ENCODE measurements at regions not wholly inside any gene's neighbourhood (a gene's known extent, or its start where the extent isn't known, plus 50 kb on each side); places are given as distances from the start of the nearest gene placed in this dataset.

GRCh38 chr12:87603727-87604126 is 425.5 kb downstream of the C12orf50 start:
- Histone ChIP-seq H3K9me3 (replicated peaks in 1 of 3) (no peaks in the 10 kb centered on the region), H3K4me1 (replicated peaks in 1 of 2) (no peaks in the 10 kb centered on the region), H3K4me3 (no peak overlapping the region), H3K27me3 (no peaks in the 10 kb centered on the region), H3K36me3 (replicated peaks in 1 of 2) (no peaks in the 10 kb centered on the region), H3K27ac (no peak overlapping the region)
- intact Hi-C loops (cut with DNase I) = no loop called here
- DNase-seq = no peak
- 30 to 62% (median 49%) methylated on average over 2 of the region's 2 CpGs for WGBS, 4 donors
- TF ChIP-seq POLR2A (IDR thresholded peaks at IDR 0.05) (no peak), CTCF (IDR thresholded peaks at IDR 0.05) (no peak)

- H3K27ac ChIP-seq = no peak overlapping the region
- no peaks in the 10 kb centered on the region for H3K27me3 ChIP-seq
- TF ChIP-seq CTCF (IDR thresholded peaks at IDR 0.05) = no peak
- no peak for TF ChIP-seq POLR2A (IDR thresholded peaks at IDR 0.05)
- H3K4me3 ChIP-seq = no peak overlapping the region
- 51 to 67% (median 60%) methylated on average over 3 of the region's 3 CpGs for WGBS, 4 donors
- H3K4me1 ChIP-seq (replicated peaks in 1 of 2) = no peaks in the 10 kb centered on the region
- no peaks in the 10 kb centered on the region for H3K36me3 ChIP-seq (replicated peaks in 1 of 2)
- intact Hi-C loops (cut with DNase I) = no loop called here
- no peak for DNase-seq
- no peaks in the 10 kb centered on the region for H3K9me3 ChIP-seq (replicated peaks in 1 of 3)
Observed at GRCh38 chr12:87599459-87599858, 429.7 kb downstream of the C12orf50 start.

GRCh38 chr12:87597114-87597513 is 432.1 kb downstream of the C12orf50 start:
- Histone ChIP-seq H3K4me3 (no peak overlapping the region), H3K27me3 (no peaks in the 10 kb centered on the region), H3K4me1 (replicated peaks in 1 of 2) (no peaks in the 10 kb centered on the region), H3K27ac (no peak overlapping the region), H3K9me3 (replicated peaks in 1 of 3) (no peaks in the 10 kb centered on the region), H3K36me3 (replicated peaks in 1 of 2) (no peaks in the 10 kb centered on the region)
- intact Hi-C loops (cut with DNase I) = no loop called here
- 49 to 76% (median 65%) methylated on average over 3 of the region's 3 CpGs for WGBS, 4 donors
- TF ChIP-seq CTCF (IDR thresholded peaks at IDR 0.05) (no peak), POLR2A (IDR thresholded peaks at IDR 0.05) (no peak)
- no peak for DNase-seq

- intact Hi-C loops (cut with DNase I) = no loop called here
- no peaks in the 10 kb centered on the region for H3K4me1 ChIP-seq (replicated peaks in 1 of 2)
- no peaks in the 10 kb centered on the region for H3K9me3 ChIP-seq (replicated peaks in 1 of 3)
- no peak overlapping the region for H3K4me3 ChIP-seq
- H3K27me3 ChIP-seq = no peaks in the 10 kb centered on the region
- H3K36me3 ChIP-seq (replicated peaks in 1 of 2) = no peaks in the 10 kb centered on the region
- DNase-seq = no peak
- 92 to 96% (median 93%) methylated on average over 1 of the region's 1 CpG for WGBS, 4 donors
- TF ChIP-seq CTCF (IDR thresholded peaks at IDR 0.05) (no peak), POLR2A (IDR thresholded peaks at IDR 0.05) (no peak)
- no peak overlapping the region for H3K27ac ChIP-seq
Observed at GRCh38 chr12:87596636-87597035, 432.6 kb downstream of the C12orf50 start.
